ENCODE measurements at regions not wholly inside any gene's neighbourhood (a gene's known extent, or its start where the extent isn't known, plus 50 kb on each side); places are given as distances from the start of the nearest gene placed in this dataset.

GRCh38 chr17:33753452-33753851, 460.4 kb upstream of the ASIC2 start:
- intact Hi-C loops (cut with micrococcal nuclease) (loop anchor here (10.0 kb wide), 1 partner anchor 79 kb away; no protein-coding TSS in a partner anchor), dilution Hi-C loops (cut with MboI; ENCODE audit: extremely low pct_ligation_motif_present, low sequenced_read_pairs) (no loop called here)
- no peak overlapping the region for H3K27ac ChIP-seq (ENCODE audit: insufficient read depth, low read depth, low read length)
- CTCF ChIA-PET = interaction anchor here (1.3 kb wide), 1 partner anchor 28 kb away, joined by 3 read pairs; no protein-coding TSS in a partner anchor
- DNase-seq (ENCODE audit: low read depth, low spot score) = no peak
- H3K9me3 ChIP-seq (replicated peaks; ENCODE audit: control insufficient read depth, insufficient read depth, low read length) = no peaks in the 10 kb centered on the region
- no peaks in the 10 kb centered on the region for H3K36me3 ChIP-seq (ENCODE audit: control insufficient read depth in 2 of 2, extremely low read depth in 1 of 2, insufficient read depth in 2 of 2, low read length in 2 of 2)
- no peaks in the 10 kb centered on the region for H3K27me3 ChIP-seq (ENCODE audit: control insufficient read depth in 2 of 2, insufficient read depth in 2 of 2, low read length in 2 of 2)
- H4K20me1 ChIP-seq (replicated peaks; ENCODE audit: control insufficient read depth, extremely low read depth, insufficient read depth, low read length) = no peaks in the 10 kb centered on the region
- no peak overlapping the region for H3K4me3 ChIP-seq (replicated peaks in 1 of 3; ENCODE audit: insufficient read depth in 1 of 3, low read depth in 1 of 3, low read length in 3 of 3)
- no peaks in the 10 kb centered on the region for H3K4me1 ChIP-seq (ENCODE audit: control insufficient read depth, extremely low read depth, insufficient read depth, low read length)
- H3K9ac ChIP-seq (replicated peaks; ENCODE audit: extremely low read depth, insufficient read depth, low read length) = no peak overlapping the region
- POLR2A ChIA-PET = no interaction called here
- no peaks in the 10 kb centered on the region for H3K79me2 ChIP-seq (ENCODE audit: control insufficient read depth, insufficient read depth, low read length)
- no peak overlapping the region for H2AFZ ChIP-seq (ENCODE audit: low read depth, low read length)
- no TSS peak for BruUV-seq (replicated peaks)
- FAIRE-seq = no peak
- no peak for TF ChIP-seq JUN (IDR thresholded peaks at IDR 0.05; ENCODE audit: borderline replicate concordance, insufficient read depth, insufficient read length, low read depth)
- no peak for TF ChIP-seq MAX (IDR thresholded peaks at IDR 0.05; ENCODE audit: insufficient read depth, insufficient read length)
- TF ChIP-seq FOS (IDR thresholded peaks at IDR 0.05; ENCODE audit: borderline replicate concordance, insufficient read depth, low read length) = no peak
- no peak for TF ChIP-seq MYC (IDR thresholded peaks at IDR 0.05; ENCODE audit: low read depth, low read length)
- no peak for TF ChIP-seq POLR2A (IDR thresholded peaks at IDR 0.05; ENCODE audit: low read depth, low read length)
- TF ChIP-seq EZH2 (IDR thresholded peaks at IDR 0.05; ENCODE audit: borderline replicate concordance, low read depth, low read length, severe bottlenecking) = no peak
- TF ChIP-seq, protein P1, sequence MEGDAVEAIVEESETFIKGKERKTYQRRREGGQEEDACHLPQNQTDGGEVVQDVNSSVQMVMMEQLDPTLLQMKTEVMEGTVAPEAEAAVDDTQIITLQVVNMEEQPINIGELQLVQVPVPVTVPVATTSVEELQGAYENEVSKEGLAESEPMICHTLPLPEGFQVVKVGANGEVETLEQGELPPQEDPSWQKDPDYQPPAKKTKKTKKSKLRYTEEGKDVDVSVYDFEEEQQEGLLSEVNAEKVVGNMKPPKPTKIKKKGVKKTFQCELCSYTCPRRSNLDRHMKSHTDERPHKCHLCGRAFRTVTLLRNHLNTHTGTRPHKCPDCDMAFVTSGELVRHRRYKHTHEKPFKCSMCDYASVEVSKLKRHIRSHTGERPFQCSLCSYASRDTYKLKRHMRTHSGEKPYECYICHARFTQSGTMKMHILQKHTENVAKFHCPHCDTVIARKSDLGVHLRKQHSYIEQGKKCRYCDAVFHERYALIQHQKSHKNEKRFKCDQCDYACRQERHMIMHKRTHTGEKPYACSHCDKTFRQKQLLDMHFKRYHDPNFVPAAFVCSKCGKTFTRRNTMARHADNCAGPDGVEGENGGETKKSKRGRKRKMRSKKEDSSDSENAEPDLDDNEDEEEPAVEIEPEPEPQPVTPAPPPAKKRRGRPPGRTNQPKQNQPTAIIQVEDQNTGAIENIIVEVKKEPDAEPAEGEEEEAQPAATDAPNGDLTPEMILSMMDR (IDR thresholded peaks at IDR 0.05; ENCODE audit: extremely low read depth in 1 of 2, insufficient read depth in 1 of 2, low read depth in 1 of 2, low read length in 2 of 2) = no peak
- no peak for TF ChIP-seq POLR2AphosphoS5 (IDR thresholded peaks at IDR 0.05; ENCODE audit: insufficient read depth, low read depth, low read length)
- TF ChIP-seq GATA2 (IDR thresholded peaks at IDR 0.05; ENCODE audit: insufficient read depth, insufficient read length, low read depth, low read length) = no peak
- H3K4me2 ChIP-seq (ENCODE audit: insufficient read depth, low read length) = no peak overlapping the region
- no peaks in the 10 kb centered on the region for H3K9me1 ChIP-seq (replicated peaks; ENCODE audit: control insufficient read depth, extremely low read depth, insufficient read depth, low read length)

Measured in endothelial cell of umbilical vein (primary cell).